ENCODE measurements at regions not wholly inside any gene's neighbourhood (a gene's known extent, or its start where the extent isn't known, plus 50 kb on each side); places are given as distances from the start of the nearest gene placed in this dataset.

GRCh38 chr4:138412847-138413246, 170.7 kb upstream of the SLC7A11 start:
- no peaks in the 10 kb centered on the region for H3K4me1 Mint-ChIP-seq (ENCODE audit: low read depth)
- H3K4me3 Mint-ChIP-seq (ENCODE audit: low read depth): no peak overlapping the region
- H3K27ac Mint-ChIP-seq: no peak overlapping the region
- no peaks in the 10 kb centered on the region for H3K36me3 Mint-ChIP-seq (ENCODE audit: insufficient read depth)
- H3K9me3 Mint-ChIP-seq (ENCODE audit: low read depth): no peaks in the 10 kb centered on the region
- no peaks in the 10 kb centered on the region for H3K27me3 Mint-ChIP-seq
- DNase-seq (ENCODE audit: low spot score, unreplicated experiment): no peak
- TF ChIP-seq, protein P1, sequence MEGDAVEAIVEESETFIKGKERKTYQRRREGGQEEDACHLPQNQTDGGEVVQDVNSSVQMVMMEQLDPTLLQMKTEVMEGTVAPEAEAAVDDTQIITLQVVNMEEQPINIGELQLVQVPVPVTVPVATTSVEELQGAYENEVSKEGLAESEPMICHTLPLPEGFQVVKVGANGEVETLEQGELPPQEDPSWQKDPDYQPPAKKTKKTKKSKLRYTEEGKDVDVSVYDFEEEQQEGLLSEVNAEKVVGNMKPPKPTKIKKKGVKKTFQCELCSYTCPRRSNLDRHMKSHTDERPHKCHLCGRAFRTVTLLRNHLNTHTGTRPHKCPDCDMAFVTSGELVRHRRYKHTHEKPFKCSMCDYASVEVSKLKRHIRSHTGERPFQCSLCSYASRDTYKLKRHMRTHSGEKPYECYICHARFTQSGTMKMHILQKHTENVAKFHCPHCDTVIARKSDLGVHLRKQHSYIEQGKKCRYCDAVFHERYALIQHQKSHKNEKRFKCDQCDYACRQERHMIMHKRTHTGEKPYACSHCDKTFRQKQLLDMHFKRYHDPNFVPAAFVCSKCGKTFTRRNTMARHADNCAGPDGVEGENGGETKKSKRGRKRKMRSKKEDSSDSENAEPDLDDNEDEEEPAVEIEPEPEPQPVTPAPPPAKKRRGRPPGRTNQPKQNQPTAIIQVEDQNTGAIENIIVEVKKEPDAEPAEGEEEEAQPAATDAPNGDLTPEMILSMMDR (IDR thresholded peaks at IDR 0.05; ENCODE audit: unreplicated experiment): no peak

DNA sequence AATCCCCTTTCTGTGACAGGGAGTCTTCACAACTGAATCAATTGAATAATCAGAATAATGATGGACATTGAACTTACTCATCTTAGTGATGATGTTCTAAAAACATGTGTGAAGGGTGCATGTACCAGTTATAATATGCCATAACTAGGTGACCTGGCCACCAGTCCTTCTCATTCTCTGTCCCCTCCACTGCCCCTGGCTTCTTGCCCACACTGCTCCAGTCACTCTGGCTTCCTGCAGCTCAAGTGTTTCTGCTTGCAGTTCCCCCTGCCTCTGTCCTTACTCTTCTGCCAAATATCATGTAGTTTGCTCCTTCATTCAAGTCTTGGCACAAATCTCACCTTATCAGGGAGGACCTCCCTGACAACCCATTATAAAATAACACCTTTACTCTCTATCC, 168.1 kb upstream of the SLC7A11 start:
- Mint-ChIP-seq H3K36me3 (ENCODE audit: insufficient read depth) (no peaks in the 10 kb centered on the region), H3K4me1 (ENCODE audit: low read depth) (peaks cover 3% of the 10 kb centered on the region), H3K27ac (no peak overlapping the region), H3K4me3 (ENCODE audit: low read depth) (no peak overlapping the region), H3K9me3 (ENCODE audit: low read depth) (no peaks in the 10 kb centered on the region), H3K27me3 (no peaks in the 10 kb centered on the region)
- DNase-seq (ENCODE audit: low spot score, unreplicated experiment): no peak
- TF ChIP-seq, protein P1 (IDR thresholded peaks at IDR 0.05; ENCODE audit: unreplicated experiment): no peak

DNA sequence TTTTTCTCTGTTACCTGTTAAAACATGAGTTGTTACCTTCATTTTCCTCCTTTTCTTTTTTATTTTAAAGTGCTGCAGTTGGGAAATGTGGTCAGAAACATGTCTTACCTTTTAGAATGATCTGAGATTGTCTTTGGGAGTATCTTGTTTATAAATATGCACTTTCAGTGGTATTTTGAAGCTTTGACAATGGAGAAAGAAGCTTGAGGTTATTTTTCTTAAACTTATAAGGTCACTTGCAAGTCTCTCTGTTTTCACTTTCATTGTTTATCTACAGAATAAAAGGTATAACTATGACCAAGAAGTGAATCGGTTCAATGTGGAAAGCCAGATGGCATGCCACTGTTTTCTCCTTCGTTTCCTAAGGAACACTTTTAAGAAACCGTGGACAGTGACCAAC, 167.5 kb upstream of the SLC7A11 start:
- no peaks in the 10 kb centered on the region for H3K27me3 Mint-ChIP-seq
- H3K27ac Mint-ChIP-seq: no peak overlapping the region
- peaks cover 3% of the 10 kb centered on the region for H3K4me1 Mint-ChIP-seq (ENCODE audit: low read depth)
- H3K4me3 Mint-ChIP-seq (ENCODE audit: low read depth): no peak overlapping the region
- TF ChIP-seq, protein P1 (IDR thresholded peaks at IDR 0.05; ENCODE audit: unreplicated experiment): no peak
- no peaks in the 10 kb centered on the region for H3K36me3 Mint-ChIP-seq (ENCODE audit: insufficient read depth)
- no peak for DNase-seq (ENCODE audit: low spot score, unreplicated experiment)
- H3K9me3 Mint-ChIP-seq (ENCODE audit: low read depth): no peaks in the 10 kb centered on the region

GRCh38 chr4:138408758-138409157, 166.6 kb upstream of the SLC7A11 start:
- Mint-ChIP-seq H3K27me3 (no peaks in the 10 kb centered on the region), H3K4me3 (ENCODE audit: low read depth) (no peak overlapping the region), H3K36me3 (ENCODE audit: insufficient read depth) (no peaks in the 10 kb centered on the region), H3K4me1 (ENCODE audit: low read depth) (peaks cover 3% of the 10 kb centered on the region), H3K27ac (no peak overlapping the region), H3K9me3 (ENCODE audit: low read depth) (no peaks in the 10 kb centered on the region)
- DNase-seq (ENCODE audit: low spot score, unreplicated experiment): no peak
- TF ChIP-seq, protein P1 (IDR thresholded peaks at IDR 0.05; ENCODE audit: unreplicated experiment): no peak

DNA sequence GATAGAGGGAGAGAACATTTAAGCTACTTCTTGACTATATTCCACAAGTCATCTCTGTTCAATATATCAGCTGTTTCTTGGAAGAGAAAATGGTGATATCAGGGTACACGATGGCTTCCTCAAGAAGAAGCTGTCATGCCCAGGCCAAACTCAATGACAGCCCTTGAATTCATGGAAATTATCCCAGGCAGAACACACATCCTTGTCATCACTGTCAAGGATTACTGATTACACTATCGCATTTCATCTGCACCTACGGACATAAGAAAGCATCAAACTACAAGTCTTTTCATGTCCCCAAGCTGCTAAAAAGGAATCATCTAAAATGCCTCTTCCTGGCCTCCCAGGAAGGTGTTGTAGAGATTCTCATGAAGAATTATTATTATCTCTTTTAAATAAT, 165.2 kb upstream of the SLC7A11 start:
- Mint-ChIP-seq H3K27ac (no peak overlapping the region), H3K9me3 (ENCODE audit: low read depth) (no peaks in the 10 kb centered on the region), H3K4me1 (ENCODE audit: low read depth) (peaks cover 3% of the 10 kb centered on the region), H3K36me3 (ENCODE audit: insufficient read depth) (no peaks in the 10 kb centered on the region), H3K4me3 (ENCODE audit: low read depth) (no peak overlapping the region), H3K27me3 (no peaks in the 10 kb centered on the region)
- no peak for DNase-seq (ENCODE audit: low spot score, unreplicated experiment)
- TF ChIP-seq, protein P1 (IDR thresholded peaks at IDR 0.05; ENCODE audit: unreplicated experiment): no peak

Data from progenitor cell of endocrine pancreas (in vitro differentiated cells).